ENCODE measurements at regions not wholly inside any gene's neighbourhood (a gene's known extent, or its start where the extent isn't known, plus 50 kb on each side); places are given as distances from the start of the nearest gene placed in this dataset.

- H3K4me1 Mint-ChIP-seq: no peaks in the 10 kb centered on the region
- no peak overlapping the region for H3K9ac ChIP-seq (ENCODE audit: insufficient read depth, low read length, poor library complexity, severe bottlenecking)
- no peaks in the 10 kb centered on the region for H3K36me3 ChIP-seq (replicated peaks in 1 of 2; ENCODE audit: control insufficient read depth in 1 of 2, insufficient read depth in 2 of 2, low read length in 2 of 2)
- no peaks in the 10 kb centered on the region for H3K9me3 Mint-ChIP-seq
- no peak overlapping the region for H3K4me3 ChIP-seq (replicated peaks in 1 of 3; ENCODE audit: low read depth in 2 of 3, low read length in 3 of 3)
- no peaks in the 10 kb centered on the region for H4K20me1 ChIP-seq (ENCODE audit: insufficient read depth, low read length)
- no peak for TF ChIP-seq CTCF (IDR thresholded peaks at IDR 0.05)
- no peaks in the 10 kb centered on the region for H3K9me3 ChIP-seq (replicated peaks in 1 of 2; ENCODE audit: control insufficient read depth in 1 of 2, insufficient read depth in 1 of 2, low read length in 2 of 2)
- peaks cover 2 to 4% (median 2%) of the 10 kb centered on the region in 3 donors for H3K27me3 Mint-ChIP-seq (ENCODE audit: low read depth in 3 of 3)
- H2AFZ ChIP-seq (ENCODE audit: insufficient read depth, low read depth, low read length, poor library complexity, severe bottlenecking): no peak overlapping the region
- no peak overlapping the region for H3K4me2 ChIP-seq (replicated peaks; ENCODE audit: extremely low read depth, low read length, poor library complexity, severe bottlenecking)
- DNase-seq: no peak
- H3K79me2 ChIP-seq (ENCODE audit: insufficient read depth, low read length): no peaks in the 10 kb centered on the region
- H3K27ac ChIP-seq (ENCODE audit: low read depth in 1 of 2, low read length in 2 of 2): no peak overlapping the region
- H3K27ac Mint-ChIP-seq: no peak overlapping the region
- H3K4me1 ChIP-seq (ENCODE audit: control insufficient read depth in 1 of 2, insufficient read depth in 2 of 2, low read length in 2 of 2): no peaks in the 10 kb centered on the region
- intact Hi-C loops (cut with micrococcal nuclease): no loop called here
- WGBS (ENCODE audit: insufficient coverage): no CpG with 5 or more reads among the region's 3 CpGs
- no peak overlapping the region for H3K4me3 Mint-ChIP-seq
- H3K36me3 Mint-ChIP-seq: no peaks in the 10 kb centered on the region
- no peaks in the 10 kb centered on the region for H3K27me3 ChIP-seq (ENCODE audit: control insufficient read depth in 2 of 2, insufficient read depth in 2 of 2, low read length in 2 of 2)
Observed at GRCh38 chr3:24668039-24668438, 173.4 kb upstream of the THRB start.

DNA sequence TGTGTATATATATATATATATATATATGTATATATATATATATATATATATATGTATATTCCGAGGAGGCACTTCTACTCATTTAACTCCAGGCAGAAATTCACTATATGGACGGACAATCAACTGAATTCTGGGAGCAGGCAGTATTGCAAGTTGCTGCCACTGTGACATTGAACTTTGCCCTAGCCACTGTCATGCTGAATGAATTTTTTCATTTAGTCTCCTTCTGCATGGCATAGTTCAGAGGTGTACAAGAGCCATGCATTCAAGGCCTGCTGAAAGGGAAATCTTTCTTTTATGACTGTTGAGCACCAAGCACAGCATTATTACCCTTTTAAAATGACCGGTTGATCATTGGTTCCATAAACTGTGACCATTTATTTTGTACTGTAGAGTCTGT, 176.2 kb upstream of the THRB start:
- H3K79me2 ChIP-seq (ENCODE audit: insufficient read depth, low read length): no peaks in the 10 kb centered on the region
- H3K36me3 ChIP-seq (replicated peaks in 1 of 2; ENCODE audit: control insufficient read depth in 1 of 2, insufficient read depth in 2 of 2, low read length in 2 of 2): no peaks in the 10 kb centered on the region
- Mint-ChIP-seq H3K27ac (no peak overlapping the region), H3K9me3 (no peaks in the 10 kb centered on the region), H3K4me3 (no peak overlapping the region), H3K36me3 (no peaks in the 10 kb centered on the region), H3K27me3 (ENCODE audit: low read depth in 3 of 3) (peaks cover 0 to 6% (median 3%) of the 10 kb centered on the region in 3 donors), H3K4me1 (no peaks in the 10 kb centered on the region)
- no peak overlapping the region for H3K4me2 ChIP-seq (replicated peaks; ENCODE audit: extremely low read depth, low read length, poor library complexity, severe bottlenecking)
- H3K4me1 ChIP-seq (ENCODE audit: control insufficient read depth in 1 of 2, insufficient read depth in 2 of 2, low read length in 2 of 2): no peaks in the 10 kb centered on the region
- TF ChIP-seq CTCF (IDR thresholded peaks at IDR 0.05): no peak
- no peaks in the 10 kb centered on the region for H4K20me1 ChIP-seq (ENCODE audit: insufficient read depth, low read length)
- intact Hi-C loops (cut with micrococcal nuclease): no loop called here
- no peak overlapping the region for H3K9ac ChIP-seq (ENCODE audit: insufficient read depth, low read length, poor library complexity, severe bottlenecking)
- no peak overlapping the region for H3K4me3 ChIP-seq (replicated peaks in 1 of 3; ENCODE audit: low read depth in 2 of 3, low read length in 3 of 3)
- 100% methylated on average over 1 of the region's 3 CpGs for WGBS (ENCODE audit: insufficient coverage)
- no peaks in the 10 kb centered on the region for H3K9me3 ChIP-seq (replicated peaks in 1 of 2; ENCODE audit: control insufficient read depth in 1 of 2, insufficient read depth in 1 of 2, low read length in 2 of 2)
- no peaks in the 10 kb centered on the region for H3K27me3 ChIP-seq (ENCODE audit: control insufficient read depth in 2 of 2, insufficient read depth in 2 of 2, low read length in 2 of 2)
- no peak overlapping the region for H3K27ac ChIP-seq (ENCODE audit: low read depth in 1 of 2, low read length in 2 of 2)
- no peak for DNase-seq
- no peak overlapping the region for H2AFZ ChIP-seq (ENCODE audit: insufficient read depth, low read depth, low read length, poor library complexity, severe bottlenecking)

All from CD14-positive monocyte (primary cell).